Parathyroid adenoma (tissue), 2 donors: ENCODE measurements at regions not wholly inside any gene's neighbourhood (a gene's known extent, or its start where the extent isn't known, plus 50 kb on each side); places are given as distances from the start of the nearest gene placed in this dataset.

ENCODE experiments used
- H2AFZ ChIP-seq: fragments of 300-600 bp; sonication (generic); one replicate; pipeline ENCODE4 v1.7.0; 2017; ENCODE audit warnings: antibody characterized with exemption, mild to moderate bottlenecking
- H3K27ac ChIP-seq: fragments of 300-600 bp; sonication (generic); one replicate; pipeline ENCODE4 v1.7.0; 2017
- H3K27me3 ChIP-seq: fragments of 300-600 bp; sonication (generic); one replicate; pipeline ENCODE4 v1.7.0; 2017; ENCODE audit warnings: low read length; ENCODE audit not compliant: control insufficient read depth, insufficient read depth
- H3K36me3 ChIP-seq: fragments of 300-600 bp; sonication (generic); one replicate; pipeline ENCODE4 v1.7.0; 2017; ENCODE audit warnings: low read length; ENCODE audit not compliant: control insufficient read depth, insufficient read depth
- H3K4me1 ChIP-seq: fragments of 300-600 bp; sonication (generic); one replicate; pipeline ENCODE4 v1.7.0; 2017; ENCODE audit warnings: control low read depth
- H3K4me2 ChIP-seq: fragments of 300-600 bp; sonication (generic); one replicate; pipeline ENCODE4 v1.7.0; 2017; ENCODE audit warnings: low read length
- H3K4me3 ChIP-seq: fragments of 300-600 bp; sonication (generic); one replicate; pipeline ENCODE4 v1.7.0; 2017; ENCODE audit warnings: low read depth, low read length
- H3K79me2 ChIP-seq: fragments of 300-600 bp; sonication (generic); one replicate; pipeline ENCODE4 v1.7.0; 2017; ENCODE audit warnings: control low read depth
- H3K9ac ChIP-seq: fragments of 300-600 bp; sonication (generic); one replicate; pipeline ENCODE4 v1.7.0; 2017; ENCODE audit warnings: mild to moderate bottlenecking
- H3K9me3 ChIP-seq: fragments of 300-600 bp; sonication (generic); one replicate; pipeline ENCODE4 v1.7.0; 2017; ENCODE audit warnings: low read length; ENCODE audit not compliant: control insufficient read depth
- TF ChIP-seq, protein P1 (sequence below): fragments of 300-600 bp; sonication (generic); IDR thresholded peaks from one replicate; pipeline ENCODE4 v1.7.0; 2017; ENCODE audit warnings: antibody characterized with exemption, mild to moderate bottlenecking
- donor health status: primary hyperparathyroidism.

GRCh38 chr5:2660315-2660714, 91.2 kb downstream of the IRX2 start:
- no peaks in the 10 kb centered on the region for H3K4me1 ChIP-seq
- no peaks in the 10 kb centered on the region for H3K79me2 ChIP-seq
- H3K36me3 ChIP-seq, result no peaks in the 10 kb centered on the region
- H2AFZ ChIP-seq, result no peak overlapping the region
- no peak overlapping the region for H3K4me2 ChIP-seq
- no peak overlapping the region for H3K4me3 ChIP-seq
- no peaks in the 10 kb centered on the region for H3K9me3 ChIP-seq
- H3K9ac ChIP-seq, result no peak overlapping the region
- H3K27me3 ChIP-seq, result no peaks in the 10 kb centered on the region
- TF ChIP-seq, protein P1, sequence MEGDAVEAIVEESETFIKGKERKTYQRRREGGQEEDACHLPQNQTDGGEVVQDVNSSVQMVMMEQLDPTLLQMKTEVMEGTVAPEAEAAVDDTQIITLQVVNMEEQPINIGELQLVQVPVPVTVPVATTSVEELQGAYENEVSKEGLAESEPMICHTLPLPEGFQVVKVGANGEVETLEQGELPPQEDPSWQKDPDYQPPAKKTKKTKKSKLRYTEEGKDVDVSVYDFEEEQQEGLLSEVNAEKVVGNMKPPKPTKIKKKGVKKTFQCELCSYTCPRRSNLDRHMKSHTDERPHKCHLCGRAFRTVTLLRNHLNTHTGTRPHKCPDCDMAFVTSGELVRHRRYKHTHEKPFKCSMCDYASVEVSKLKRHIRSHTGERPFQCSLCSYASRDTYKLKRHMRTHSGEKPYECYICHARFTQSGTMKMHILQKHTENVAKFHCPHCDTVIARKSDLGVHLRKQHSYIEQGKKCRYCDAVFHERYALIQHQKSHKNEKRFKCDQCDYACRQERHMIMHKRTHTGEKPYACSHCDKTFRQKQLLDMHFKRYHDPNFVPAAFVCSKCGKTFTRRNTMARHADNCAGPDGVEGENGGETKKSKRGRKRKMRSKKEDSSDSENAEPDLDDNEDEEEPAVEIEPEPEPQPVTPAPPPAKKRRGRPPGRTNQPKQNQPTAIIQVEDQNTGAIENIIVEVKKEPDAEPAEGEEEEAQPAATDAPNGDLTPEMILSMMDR, result no peak
- H3K27ac ChIP-seq, result no peak overlapping the region

GRCh38 chr5:2658881-2659470, 92.5 kb downstream of the IRX2 start:
- Histone ChIP-seq H3K27ac (no peak overlapping the region), H3K4me2 (peak overlapping the region; percentile 63), H3K4me3 (peak overlapping the region; percentile 20), H3K9ac (no peak overlapping the region), H3K9me3 (no peaks in the 10 kb centered on the region), H3K36me3 (no peaks in the 10 kb centered on the region), H3K4me1 (no peaks in the 10 kb centered on the region), H3K27me3 (no peaks in the 10 kb centered on the region), H2AFZ (peak overlapping the region; percentile 41), H3K79me2 (no peaks in the 10 kb centered on the region)
- TF ChIP-seq, protein P1, result no peak

- H3K9ac ChIP-seq, result no peak overlapping the region
- no peaks in the 10 kb centered on the region for H3K79me2 ChIP-seq
- peak overlapping the region; percentile 63 for H3K4me2 ChIP-seq
- H3K27me3 ChIP-seq, result no peaks in the 10 kb centered on the region
- H3K4me3 ChIP-seq, result peak overlapping the region; percentile 20
- H3K9me3 ChIP-seq, result no peaks in the 10 kb centered on the region
- H2AFZ ChIP-seq, result peak overlapping the region; percentile 41
- H3K36me3 ChIP-seq, result no peaks in the 10 kb centered on the region
- H3K4me1 ChIP-seq, result no peaks in the 10 kb centered on the region
- H3K27ac ChIP-seq, result no peak overlapping the region
- TF ChIP-seq, protein P1, result no peak
Observed at GRCh38 chr5:2658447-2658846, 93.0 kb downstream of the IRX2 start.

GRCh38 chr5:2657151-2657550, 94.3 kb downstream of the IRX2 start:
- Histone ChIP-seq H3K4me1 (no peaks in the 10 kb centered on the region), H3K9me3 (no peaks in the 10 kb centered on the region), H3K4me2 (no peak overlapping the region), H3K36me3 (no peaks in the 10 kb centered on the region), H3K27me3 (no peaks in the 10 kb centered on the region), H3K27ac (no peak overlapping the region), H3K79me2 (no peaks in the 10 kb centered on the region), H2AFZ (no peak overlapping the region), H3K9ac (no peak overlapping the region), H3K4me3 (no peak overlapping the region)
- TF ChIP-seq, protein P1, result no peak

DNA sequence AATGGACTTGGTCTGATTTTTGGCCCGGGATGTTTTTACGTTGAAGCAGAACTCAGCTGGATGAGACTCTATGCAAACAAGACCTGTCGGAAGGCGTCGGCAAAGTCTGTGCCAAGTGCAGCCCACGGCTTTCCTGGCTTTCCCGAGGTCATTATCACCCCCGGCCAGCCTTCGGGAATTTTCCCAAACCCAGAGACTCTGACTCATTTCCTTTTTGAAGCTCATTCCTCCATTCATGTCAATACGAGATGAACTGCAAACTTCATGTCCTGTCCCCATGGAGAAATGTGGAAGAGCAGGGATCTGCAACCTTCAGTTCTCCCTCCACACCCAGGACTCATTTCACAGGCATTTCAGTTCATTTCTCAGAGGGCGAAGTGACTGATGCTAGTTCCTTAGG, 95.3 kb downstream of the IRX2 start:
- no peaks in the 10 kb centered on the region for H3K36me3 ChIP-seq
- H3K9ac ChIP-seq, result no peak overlapping the region
- H2AFZ ChIP-seq, result no peak overlapping the region
- no peaks in the 10 kb centered on the region for H3K27me3 ChIP-seq
- TF ChIP-seq, protein P1, result no peak
- H3K4me3 ChIP-seq, result no peak overlapping the region
- H3K79me2 ChIP-seq, result no peaks in the 10 kb centered on the region
- H3K27ac ChIP-seq, result no peak overlapping the region
- H3K9me3 ChIP-seq, result no peaks in the 10 kb centered on the region
- no peak overlapping the region for H3K4me2 ChIP-seq
- no peaks in the 10 kb centered on the region for H3K4me1 ChIP-seq
